Activated CD4-positive, alpha-beta T cell treated with anti-CD3 and anti-CD28 coated beads for 36 hours (primary cell): ENCODE measurements at regions not wholly inside any gene's neighbourhood (a gene's known extent, or its start where the extent isn't known, plus 50 kb on each side); places are given as distances from the start of the nearest gene placed in this dataset.

Source experiments
- ATAC-seq: fragments of 200-7000 bp; cut with Tn5 transposase; one replicate; pipeline ENCODE4 v1.10.0; 2021; ENCODE audit warnings: mild to moderate bottlenecking, moderate library complexity
- CTCF ChIA-PET: fragments of 350-600 bp; sonication (Branson Sonifier 250); formaldehyde crosslinking; loops from one replicate; lab custom pipeline; 2021; ENCODE audit warnings: antibody characterized with exemption; lab: Charles Lee
- POLR2A ChIA-PET: fragments of 350-600 bp; sonication (Branson Sonifier 250); formaldehyde crosslinking; loops from one replicate; lab custom pipeline; 2021; ENCODE audit warnings: antibody characterized with exemption, inconsistent platforms; lab: Charles Lee
- DNase-seq: peaks from one replicate; pipeline ENCODE4 v3.0.0-alpha.2; 2020
- H3K27ac Mint-ChIP-seq: one replicate; pipeline ENCODE4 v1.8.0; 2021; ENCODE audit warnings: mixed read lengths
- H3K27me3 Mint-ChIP-seq: one replicate; pipeline ENCODE4 v1.8.0; 2021; ENCODE audit warnings: mixed read lengths
- H3K36me3 Mint-ChIP-seq: one replicate; pipeline ENCODE4 v1.8.0; 2021; ENCODE audit warnings: low read depth, mixed read lengths
- H3K4me1 Mint-ChIP-seq: one replicate; pipeline ENCODE4 v1.8.0; 2021; ENCODE audit warnings: mixed read lengths
- H3K4me3 Mint-ChIP-seq: one replicate; pipeline ENCODE4 v1.8.0; 2021; ENCODE audit warnings: mild to moderate bottlenecking, moderate library complexity, mixed read lengths
- H3K9me3 Mint-ChIP-seq: one replicate; pipeline ENCODE4 v1.8.0; 2021; ENCODE audit warnings: low read depth, mixed read lengths
- intact Hi-C, 2 experiments: fragments of 100-400 bp; cut with DNase I in 1 of 2; cut with micrococcal nuclease in 1 of 2; formaldehyde crosslinking; loops; one replicate each; pipeline versions ENCODE4 v1.14.2 to v1.15.1; 2022 to 2024; cut with DNase I, micrococcal nuclease

GRCh38 chr20:57048027-57048869 lies 218.2 kb downstream of the BMP7 start:
- no peak overlapping the region for H3K4me3 Mint-ChIP-seq
- peak; percentile 56 for DNase-seq
- H3K36me3 Mint-ChIP-seq: no peaks in the 10 kb centered on the region
- intact Hi-C loops: loop anchor here (2.0 to 10.0 kb wide), 2 partner anchors 493 to 497 kb away; no protein-coding TSS in a partner anchor
- peak; percentile 57 for ATAC-seq
- H3K27me3 Mint-ChIP-seq: peaks cover 3% of the 10 kb centered on the region
- POLR2A ChIA-PET: no interaction called here
- CTCF ChIA-PET: no interaction called here
- H3K4me1 Mint-ChIP-seq: no peaks in the 10 kb centered on the region
- H3K9me3 Mint-ChIP-seq: no peaks in the 10 kb centered on the region
- H3K27ac Mint-ChIP-seq: no peak overlapping the region

DNA sequence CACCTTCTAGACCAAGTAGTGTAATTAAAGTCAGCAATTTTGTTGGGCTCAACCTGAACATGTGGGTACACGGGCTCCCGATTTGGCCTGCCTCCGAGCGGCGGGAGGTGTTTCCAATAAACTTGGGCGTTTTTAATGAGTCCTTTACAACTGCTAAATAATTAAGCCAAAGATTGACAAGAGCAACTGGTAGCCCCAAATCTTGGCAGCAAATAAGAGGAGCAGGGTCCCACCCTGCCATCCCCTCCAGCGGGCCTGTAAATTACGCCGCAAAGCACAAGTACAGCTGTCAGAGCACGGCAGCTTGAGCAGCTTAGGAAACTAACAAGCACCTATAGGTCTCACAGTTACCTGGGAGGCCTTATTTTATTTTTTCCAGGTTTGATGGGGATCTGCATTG lies 217.1 kb downstream of the BMP7 start:
- H3K9me3 Mint-ChIP-seq: no peaks in the 10 kb centered on the region
- H3K4me1 Mint-ChIP-seq: no peaks in the 10 kb centered on the region
- no peak overlapping the region for H3K4me3 Mint-ChIP-seq
- DNase-seq: no peak
- ChIA-PET POLR2A (no interaction called here), CTCF (no interaction called here)
- no peak overlapping the region for H3K27ac Mint-ChIP-seq
- ATAC-seq: no peak
- H3K36me3 Mint-ChIP-seq: no peaks in the 10 kb centered on the region
- H3K27me3 Mint-ChIP-seq: peaks cover 3% of the 10 kb centered on the region
- intact Hi-C loops: loop anchor here (2.0 to 10.0 kb wide), 2 partner anchors 494 to 498 kb away; no protein-coding TSS in a partner anchor

- Mint-ChIP-seq H3K36me3 (no peaks in the 10 kb centered on the region), H3K27me3 (no peaks in the 10 kb centered on the region)
- ATAC-seq: no peak
These were observed 215.3 kb downstream of the BMP7 start for GRCh38 chr20:57051096-57051495.

DNA sequence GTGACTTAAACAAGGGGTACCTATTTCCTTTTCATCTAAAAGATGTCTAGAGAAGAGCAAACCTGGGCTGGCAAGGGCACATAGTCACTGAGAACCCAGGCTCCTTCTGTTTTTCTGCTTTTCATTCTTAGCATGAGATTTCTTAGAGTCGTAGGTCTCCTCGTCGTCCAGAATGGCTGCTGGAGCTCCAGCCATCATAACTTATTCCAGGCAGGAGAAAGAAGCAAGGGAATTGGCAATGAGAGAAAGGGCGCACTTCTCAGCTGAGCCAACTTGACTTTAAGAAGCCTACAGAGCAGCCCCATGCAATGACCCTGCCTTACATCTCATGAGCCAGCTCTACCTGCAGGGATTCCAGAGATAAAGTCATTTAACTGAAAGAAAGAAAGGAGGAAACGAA lies 213.4 kb downstream of the BMP7 start:
- H3K36me3 Mint-ChIP-seq: no peaks in the 10 kb centered on the region
- DNase-seq (no peak), ATAC-seq (no peak)
- peaks cover 1% of the 10 kb centered on the region for H3K27me3 Mint-ChIP-seq
- H3K9me3 Mint-ChIP-seq: no peaks in the 10 kb centered on the region
- H3K4me3 Mint-ChIP-seq: no peak overlapping the region
- intact Hi-C loops: no loop called here
- H3K4me1 Mint-ChIP-seq: no peaks in the 10 kb centered on the region
- ChIA-PET CTCF (no interaction called here), POLR2A (no interaction called here)
- no peak overlapping the region for H3K27ac Mint-ChIP-seq

More at GRCh38 chr20:57051096-57051495, 215.3 kb downstream of the BMP7 start:
- no peaks in the 10 kb centered on the region for H3K9me3 Mint-ChIP-seq
- H3K27ac Mint-ChIP-seq: no peak overlapping the region
- no peaks in the 10 kb centered on the region for H3K4me1 Mint-ChIP-seq
- no peak for DNase-seq
- intact Hi-C loops: no loop called here
- ChIA-PET CTCF (interaction anchor here (0.6 kb wide), 1 partner anchor 244 kb away, joined by 3 read pairs; no protein-coding TSS in a partner anchor), POLR2A (no interaction called here)
- no peak overlapping the region for H3K4me3 Mint-ChIP-seq

DNA sequence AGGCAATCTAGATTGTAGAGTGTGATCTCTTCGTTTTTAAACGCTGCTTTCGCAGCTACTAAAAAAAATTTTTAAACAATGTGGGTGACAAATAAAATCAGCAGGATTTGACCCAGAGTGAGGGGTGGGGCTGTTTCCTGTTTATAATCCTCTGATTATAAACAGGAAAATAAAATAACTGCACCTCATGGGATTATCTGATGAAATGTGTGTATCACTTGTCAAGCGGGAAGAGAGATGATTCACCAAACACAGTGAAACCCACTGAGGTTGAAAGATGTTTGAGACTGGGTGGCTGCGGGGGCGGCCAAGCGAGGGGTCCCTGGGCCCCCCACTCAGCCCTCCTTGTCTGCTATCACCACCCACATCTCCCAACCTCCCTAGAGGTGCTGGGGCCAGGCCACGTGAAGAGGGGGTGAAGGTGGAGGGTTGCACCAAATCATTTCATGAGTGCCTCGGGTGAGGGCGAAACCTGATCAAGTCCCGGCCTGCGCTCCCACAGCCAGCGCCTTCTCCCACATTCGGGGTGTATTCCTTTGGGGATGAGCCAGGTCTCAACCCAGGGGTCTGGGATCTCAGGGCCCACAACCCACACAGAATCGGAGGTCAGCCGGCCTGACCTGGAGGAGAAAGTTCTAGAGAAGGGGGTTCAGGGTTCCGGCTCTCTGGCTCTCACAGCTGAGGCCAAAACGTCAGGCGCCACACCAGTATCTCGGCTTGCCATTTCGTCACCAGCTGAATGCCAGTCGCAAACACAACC lies 212.5 kb downstream of the BMP7 start:
- Mint-ChIP-seq H3K4me1 (peaks cover 1% of the 10 kb centered on the region), H3K27ac (no peak overlapping the region), H3K4me3 (no peak overlapping the region), H3K27me3 (peaks cover 5% of the 10 kb centered on the region), H3K9me3 (no peaks in the 10 kb centered on the region), H3K36me3 (no peaks in the 10 kb centered on the region)
- ChIA-PET POLR2A (no interaction called here), CTCF (no interaction called here)
- ATAC-seq: no peak
- no peak for DNase-seq
- intact Hi-C loops: no loop called here

GRCh38 chr20:57055345-57055744 lies 211.1 kb downstream of the BMP7 start:
- DNase-seq (no peak), ATAC-seq (no peak)
- H3K36me3 Mint-ChIP-seq: no peaks in the 10 kb centered on the region
- no peaks in the 10 kb centered on the region for H3K9me3 Mint-ChIP-seq
- intact Hi-C loops: no loop called here
- no peak overlapping the region for H3K4me3 Mint-ChIP-seq
- ChIA-PET CTCF (no interaction called here), POLR2A (no interaction called here)
- peaks cover 10% of the 10 kb centered on the region for H3K27me3 Mint-ChIP-seq
- peaks cover 5% of the 10 kb centered on the region for H3K4me1 Mint-ChIP-seq
- H3K27ac Mint-ChIP-seq: no peak overlapping the region

GRCh38 chr20:57056651-57057050 lies 209.8 kb downstream of the BMP7 start:
- Mint-ChIP-seq H3K27ac (no peak overlapping the region), H3K4me1 (peaks cover 8% of the 10 kb centered on the region), H3K36me3 (no peaks in the 10 kb centered on the region), H3K9me3 (no peaks in the 10 kb centered on the region), H3K27me3 (peaks cover 10% of the 10 kb centered on the region), H3K4me3 (no peak overlapping the region)
- ATAC-seq (no peak), DNase-seq (no peak)
- ChIA-PET POLR2A (no interaction called here), CTCF (no interaction called here)
- intact Hi-C loops: no loop called here

DNA sequence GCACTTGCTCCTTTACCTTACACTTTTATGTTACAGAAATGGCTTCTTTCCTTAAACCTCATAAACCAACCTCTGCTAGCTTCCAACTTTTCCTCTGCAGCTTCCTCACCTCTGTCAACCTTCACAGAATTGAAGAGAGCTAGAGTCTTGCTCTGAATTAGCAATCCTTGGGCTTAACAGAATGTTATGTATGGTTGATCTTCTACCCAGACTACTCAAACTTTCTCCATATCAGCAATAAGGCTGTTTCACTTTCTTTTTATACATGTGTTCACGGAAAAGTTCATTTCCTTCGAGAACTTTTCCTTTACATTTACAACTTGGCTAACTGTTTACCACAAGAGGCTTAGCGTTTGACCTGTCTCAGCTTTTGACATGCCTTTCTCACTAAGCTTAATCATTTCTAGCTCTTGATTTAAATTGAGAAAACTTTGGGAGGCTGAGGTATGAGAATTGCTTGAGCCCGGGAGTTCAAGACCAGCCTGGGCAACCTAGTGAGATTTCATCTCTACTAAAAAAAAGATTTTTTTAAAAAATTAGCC lies 207.3 kb downstream of the BMP7 start:
- Mint-ChIP-seq H3K36me3 (no peaks in the 10 kb centered on the region), H3K27ac (no peak overlapping the region), H3K9me3 (no peaks in the 10 kb centered on the region), H3K4me1 (peaks cover 8% of the 10 kb centered on the region), H3K4me3 (no peak overlapping the region), H3K27me3 (peaks cover 23% of the 10 kb centered on the region)
- ChIA-PET CTCF (interaction anchor here (1.0 to 1.5 kb wide), 2 partner anchors 12 to 509 kb away, joined by 3 to 4 read pairs; no protein-coding TSS in a partner anchor), POLR2A (no interaction called here)
- ATAC-seq (peak; percentile 79), DNase-seq (no peak)
- intact Hi-C loops: no loop called here

- Mint-ChIP-seq H3K4me1 (peaks cover 8% of the 10 kb centered on the region), H3K27ac (no peak overlapping the region), H3K36me3 (no peaks in the 10 kb centered on the region), H3K4me3 (no peak overlapping the region), H3K27me3 (peaks cover 23% of the 10 kb centered on the region), H3K9me3 (no peaks in the 10 kb centered on the region)
- intact Hi-C loops: no loop called here
- ChIA-PET POLR2A (no interaction called here), CTCF (interaction anchor here (0.6 to 1.2 kb wide), 2 partner anchors 19 to 286 kb away, joined by 3 to 4 read pairs; no protein-coding TSS in a partner anchor)
- peak; percentile 48 for ATAC-seq
- DNase-seq: no peak
These were observed 205.9 kb downstream of the BMP7 start for GRCh38 chr20:57060407-57061050.

DNA sequence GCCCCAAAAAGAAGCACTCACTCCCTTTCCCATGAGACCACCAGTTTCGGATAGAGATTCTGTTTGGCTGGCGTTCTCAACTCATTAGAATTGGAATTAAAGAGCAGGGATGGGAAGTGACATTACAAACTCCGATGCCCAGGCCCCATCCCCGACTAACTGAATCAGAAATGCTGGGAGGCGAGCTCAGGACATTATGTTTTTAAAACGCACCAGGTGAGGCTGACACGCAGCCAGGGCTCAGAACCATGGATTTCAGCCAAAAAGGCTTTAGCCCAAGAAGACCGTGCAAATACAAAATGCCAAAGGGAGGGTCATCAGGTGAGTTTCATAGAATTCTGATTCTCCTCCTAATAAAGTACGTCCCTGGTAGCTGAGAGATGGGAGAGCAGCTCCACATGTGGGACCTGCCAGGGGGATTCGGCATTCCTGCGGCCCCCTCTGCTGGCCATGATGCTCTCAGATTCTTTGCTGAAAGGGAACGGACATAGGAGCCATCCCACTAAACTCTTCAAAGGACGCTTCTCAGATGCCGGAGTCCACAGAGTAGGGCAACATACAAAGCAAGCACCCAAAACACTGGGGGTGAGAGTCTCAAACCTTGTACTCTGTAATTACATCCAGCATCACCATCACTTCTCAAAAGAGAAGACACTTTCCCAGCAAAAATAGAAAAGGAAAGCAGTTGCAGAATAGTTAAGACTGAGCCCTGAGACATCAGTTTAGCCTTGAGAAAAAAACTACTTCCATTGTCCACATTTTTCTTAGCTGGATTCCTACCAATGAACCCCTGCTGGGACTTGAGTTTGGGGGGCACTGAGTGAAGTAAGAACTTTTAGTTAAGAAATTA lies 205.2 kb downstream of the BMP7 start:
- no peak overlapping the region for H3K27ac Mint-ChIP-seq
- H3K4me1 Mint-ChIP-seq: peaks cover 8% of the 10 kb centered on the region
- CTCF ChIA-PET: interaction anchor here (0.6 to 1.2 kb wide), 2 partner anchors 20 to 285 kb away, joined by 3 to 4 read pairs; no protein-coding TSS in a partner anchor
- H3K4me3 Mint-ChIP-seq: no peak overlapping the region
- intact Hi-C loops: no loop called here
- POLR2A ChIA-PET: no interaction called here
- no peaks in the 10 kb centered on the region for H3K36me3 Mint-ChIP-seq
- ATAC-seq (no peak), DNase-seq (peak; percentile 16)
- no peaks in the 10 kb centered on the region for H3K9me3 Mint-ChIP-seq
- H3K27me3 Mint-ChIP-seq: peaks cover 25% of the 10 kb centered on the region
